ENCODE measurements at regions not wholly inside any gene's neighbourhood (a gene's known extent, or its start where the extent isn't known, plus 50 kb on each side); places are given as distances from the start of the nearest gene placed in this dataset.

DNA sequence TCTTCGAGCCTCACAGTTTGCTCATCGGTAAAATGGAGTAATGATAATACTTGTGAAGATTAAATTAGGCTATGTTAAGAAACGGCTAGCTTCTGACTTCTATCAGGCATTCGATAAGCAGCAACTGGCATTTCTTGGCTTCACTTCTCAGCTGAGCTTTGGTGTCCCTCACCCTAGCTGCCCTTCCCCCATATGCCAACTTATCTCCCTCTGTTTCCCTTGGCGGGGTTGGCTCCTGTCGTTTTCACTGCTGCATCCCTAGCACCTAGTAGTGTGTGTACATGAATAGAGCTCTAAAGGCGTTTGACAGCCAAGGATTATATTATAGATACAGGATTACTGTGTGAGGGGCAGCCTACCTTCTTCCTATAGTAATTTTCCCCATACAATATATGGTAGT is 97.5 kb downstream of the TNFSF11 start:
- Mint-ChIP-seq H3K4me3 (ENCODE audit: unreplicated experiment) (no peak overlapping the region), H3K27me3 (ENCODE audit: insufficient read depth, unreplicated experiment) (peaks cover 22% of the 10 kb centered on the region), H3K27ac (ENCODE audit: unreplicated experiment) (no peak overlapping the region), H3K4me1 (ENCODE audit: low read depth, unreplicated experiment) (no peaks in the 10 kb centered on the region), H3K36me3 (ENCODE audit: insufficient read depth, unreplicated experiment) (no peaks in the 10 kb centered on the region), H3K9me3 (ENCODE audit: unreplicated experiment) (peaks cover 8% of the 10 kb centered on the region)
- Histone ChIP-seq H3K27me3 (replicated peaks; ENCODE audit: control insufficient read depth, insufficient read depth, low read length) (no peaks in the 10 kb centered on the region; the same call in 1 of the 2 replicates), H3K4me3 (ENCODE audit: low read depth, low read length) (no peak overlapping the region), H3K36me3 (ENCODE audit: control insufficient read depth, insufficient read depth, low read length) (no peaks in the 10 kb centered on the region), H3K9me3 (peaks cover 14% of the 10 kb centered on the region; the same call in 1 of the 2 replicates), H3K4me1 (no peaks in the 10 kb centered on the region)
- intact Hi-C loops (cut with micrococcal nuclease; ENCODE audit: unreplicated experiment): no loop called here
- POLR2A ChIA-PET: no interaction called here
- no peak for DNase-seq
- no TSS peak for BruUV-seq (replicated peaks)
- CTCF ChIA-PET: no interaction called here
- TF ChIP-seq, protein P1, sequence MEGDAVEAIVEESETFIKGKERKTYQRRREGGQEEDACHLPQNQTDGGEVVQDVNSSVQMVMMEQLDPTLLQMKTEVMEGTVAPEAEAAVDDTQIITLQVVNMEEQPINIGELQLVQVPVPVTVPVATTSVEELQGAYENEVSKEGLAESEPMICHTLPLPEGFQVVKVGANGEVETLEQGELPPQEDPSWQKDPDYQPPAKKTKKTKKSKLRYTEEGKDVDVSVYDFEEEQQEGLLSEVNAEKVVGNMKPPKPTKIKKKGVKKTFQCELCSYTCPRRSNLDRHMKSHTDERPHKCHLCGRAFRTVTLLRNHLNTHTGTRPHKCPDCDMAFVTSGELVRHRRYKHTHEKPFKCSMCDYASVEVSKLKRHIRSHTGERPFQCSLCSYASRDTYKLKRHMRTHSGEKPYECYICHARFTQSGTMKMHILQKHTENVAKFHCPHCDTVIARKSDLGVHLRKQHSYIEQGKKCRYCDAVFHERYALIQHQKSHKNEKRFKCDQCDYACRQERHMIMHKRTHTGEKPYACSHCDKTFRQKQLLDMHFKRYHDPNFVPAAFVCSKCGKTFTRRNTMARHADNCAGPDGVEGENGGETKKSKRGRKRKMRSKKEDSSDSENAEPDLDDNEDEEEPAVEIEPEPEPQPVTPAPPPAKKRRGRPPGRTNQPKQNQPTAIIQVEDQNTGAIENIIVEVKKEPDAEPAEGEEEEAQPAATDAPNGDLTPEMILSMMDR (IDR thresholded peaks at IDR 0.05; ENCODE audit: insufficient read depth in 1 of 2, low read depth in 1 of 2, low read length in 1 of 2, severe bottlenecking in 1 of 2, unreplicated experiment in 1 of 2): no peak

GRCh38 chr13:42673677-42674076 is 99.7 kb downstream of the TNFSF11 start:
- DNase-seq: no peak
- Histone ChIP-seq H3K27me3 (replicated peaks; ENCODE audit: control insufficient read depth, insufficient read depth, low read length) (no peaks in the 10 kb centered on the region; the same call in 1 of the 2 replicates), H3K36me3 (ENCODE audit: control insufficient read depth, insufficient read depth, low read length) (no peaks in the 10 kb centered on the region), H3K4me3 (ENCODE audit: low read depth, low read length) (no peak overlapping the region), H3K4me1 (no peaks in the 10 kb centered on the region), H3K9me3 (peaks cover 9% of the 10 kb centered on the region; the same call in 1 of the 2 replicates)
- POLR2A ChIA-PET: no interaction called here
- intact Hi-C loops (cut with micrococcal nuclease; ENCODE audit: unreplicated experiment): no loop called here
- no TSS peak for BruUV-seq (replicated peaks)
- Mint-ChIP-seq H3K9me3 (ENCODE audit: unreplicated experiment) (no peaks in the 10 kb centered on the region), H3K27ac (ENCODE audit: unreplicated experiment) (no peak overlapping the region), H3K36me3 (ENCODE audit: insufficient read depth, unreplicated experiment) (no peaks in the 10 kb centered on the region), H3K4me3 (ENCODE audit: unreplicated experiment) (no peak overlapping the region), H3K4me1 (ENCODE audit: low read depth, unreplicated experiment) (no peaks in the 10 kb centered on the region), H3K27me3 (ENCODE audit: insufficient read depth, unreplicated experiment) (peaks cover 20% of the 10 kb centered on the region)
- TF ChIP-seq, protein P1 (IDR thresholded peaks at IDR 0.05; ENCODE audit: insufficient read depth in 1 of 2, low read depth in 1 of 2, low read length in 1 of 2, severe bottlenecking in 1 of 2, unreplicated experiment in 1 of 2): no peak
- CTCF ChIA-PET: no interaction called here

- peaks cover 25% of the 10 kb centered on the region for H3K27me3 Mint-ChIP-seq (ENCODE audit: insufficient read depth, unreplicated experiment)
Measured at GRCh38 chr13:42680748-42681147, 100.6 kb upstream of the FAM216B start.

More at GRCh38 chr13:42680748-42681147, 100.6 kb upstream of the FAM216B start:
- no peak overlapping the region for H3K4me3 Mint-ChIP-seq (ENCODE audit: unreplicated experiment)
- BruUV-seq (replicated peaks): no TSS peak
- no peak overlapping the region for H3K27ac Mint-ChIP-seq (ENCODE audit: unreplicated experiment)
- Histone ChIP-seq H3K9me3 (no peaks in the 10 kb centered on the region), H3K4me1 (no peaks in the 10 kb centered on the region), H3K36me3 (ENCODE audit: control insufficient read depth, insufficient read depth, low read length) (no peaks in the 10 kb centered on the region), H3K4me3 (ENCODE audit: low read depth, low read length) (no peak overlapping the region), H3K27me3 (replicated peaks; ENCODE audit: control insufficient read depth, insufficient read depth, low read length) (no peaks in the 10 kb centered on the region)
- TF ChIP-seq, protein P1 (IDR thresholded peaks at IDR 0.05; ENCODE audit: insufficient read depth in 1 of 2, low read depth in 1 of 2, low read length in 1 of 2, severe bottlenecking in 1 of 2, unreplicated experiment in 1 of 2): no peak
- H3K36me3 Mint-ChIP-seq (ENCODE audit: insufficient read depth, unreplicated experiment): no peaks in the 10 kb centered on the region
- intact Hi-C loops (cut with micrococcal nuclease; ENCODE audit: unreplicated experiment): no loop called here
- ChIA-PET POLR2A (no interaction called here), CTCF (no interaction called here)
- no peaks in the 10 kb centered on the region for H3K4me1 Mint-ChIP-seq (ENCODE audit: low read depth, unreplicated experiment)
- DNase-seq: no peak
- H3K9me3 Mint-ChIP-seq (ENCODE audit: unreplicated experiment): no peaks in the 10 kb centered on the region

Measured in Caco-2 (cell line).